H54 (cell line): ENCODE measurements at regions not wholly inside any gene's neighbourhood (a gene's known extent, or its start where the extent isn't known, plus 50 kb on each side); places are given as distances from the start of the nearest gene placed in this dataset.
"Not testable (repeated sequence)": the region's sequence is repeated elsewhere in the genome, so short reads cannot be mapped to it uniquely, and the experiment has no call there.

Experiments
- DNase-seq: peaks from one replicate; pipeline ENCODE4 v3.0.0; 2011; ENCODE audit warnings: low spot score, mixed read lengths; ENCODE audit not compliant: insufficient read length
- FAIRE-seq: peaks from 3 replicates; lab custom pipeline; 2011; peaks lifted over from hg19 to GRCh38; lab: Jason Lieb, UNC
- POLR2A ChIP-seq: IDR thresholded peaks from 2 replicates; pipeline ENCODE4 v1.6.1; 2011; ENCODE audit warnings: low read depth, mild to moderate bottlenecking, low read length

GRCh38 chrX:150229030-150229429, 134.1 kb upstream of the MAMLD1 start:
- no peak for FAIRE-seq
- no peak for TF ChIP-seq POLR2A
- no peak for DNase-seq

- no peak for TF ChIP-seq POLR2A
- DNase-seq (no peak), FAIRE-seq (no peak)
Observed at GRCh38 chrX:150229481-150229880, 133.6 kb upstream of the MAMLD1 start.

DNA sequence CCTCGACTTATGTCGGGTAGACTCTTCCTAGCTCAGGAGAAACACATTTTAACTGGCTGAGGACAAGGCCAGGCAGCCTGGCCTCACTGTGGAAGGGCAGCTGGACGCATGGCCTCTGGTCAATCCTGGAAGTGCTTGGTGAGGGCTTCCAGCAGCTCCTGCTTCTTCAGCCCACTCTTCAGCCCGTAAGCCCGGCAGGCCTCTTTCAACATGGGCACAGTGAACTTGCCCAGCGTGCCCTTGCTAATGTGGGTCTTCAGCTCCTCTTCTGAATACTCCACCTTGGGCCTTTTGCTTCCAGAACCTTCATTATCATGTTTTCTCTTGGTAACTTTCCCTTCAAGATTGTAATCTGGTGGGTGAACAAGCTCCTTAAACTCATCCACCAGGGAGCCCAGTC, 132.2 kb upstream of the MAMLD1 start:
- not testable (repeated sequence) for FAIRE-seq, DNase-seq

DNA sequence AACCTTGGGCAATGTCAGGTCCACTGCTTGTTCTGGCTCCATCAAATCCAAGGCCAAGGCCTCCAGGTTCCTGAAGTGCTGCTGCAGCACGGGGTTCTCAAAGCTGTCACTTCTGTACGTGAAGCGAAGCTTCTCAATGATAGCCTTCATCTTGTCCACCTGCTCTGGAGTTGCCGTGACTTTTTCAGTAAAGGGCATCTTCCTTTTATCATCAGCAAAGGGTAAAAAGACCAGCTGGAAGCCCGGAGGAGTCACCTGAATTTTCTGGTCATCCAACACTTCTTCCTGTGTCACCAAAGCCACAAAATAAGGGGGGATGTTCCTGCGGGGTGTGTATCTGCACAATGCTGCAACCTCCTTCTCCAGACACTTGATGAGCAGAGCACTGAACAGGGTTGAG, 131.7 kb upstream of the MAMLD1 start:
- FAIRE-seq, DNase-seq: not testable (repeated sequence)

- FAIRE-seq, DNase-seq: not testable (repeated sequence)
Observed at GRCh38 chrX:150232222-150232621, 130.9 kb upstream of the MAMLD1 start.

- FAIRE-seq (no peak), DNase-seq (no peak)
- no peak for TF ChIP-seq POLR2A
Observed at GRCh38 chrX:150234126-150234525, 129.0 kb upstream of the MAMLD1 start.

GRCh38 chrX:150236327-150236726, 126.8 kb upstream of the MAMLD1 start:
- no peak for FAIRE-seq
- no peak for DNase-seq
- no peak for TF ChIP-seq POLR2A

DNA sequence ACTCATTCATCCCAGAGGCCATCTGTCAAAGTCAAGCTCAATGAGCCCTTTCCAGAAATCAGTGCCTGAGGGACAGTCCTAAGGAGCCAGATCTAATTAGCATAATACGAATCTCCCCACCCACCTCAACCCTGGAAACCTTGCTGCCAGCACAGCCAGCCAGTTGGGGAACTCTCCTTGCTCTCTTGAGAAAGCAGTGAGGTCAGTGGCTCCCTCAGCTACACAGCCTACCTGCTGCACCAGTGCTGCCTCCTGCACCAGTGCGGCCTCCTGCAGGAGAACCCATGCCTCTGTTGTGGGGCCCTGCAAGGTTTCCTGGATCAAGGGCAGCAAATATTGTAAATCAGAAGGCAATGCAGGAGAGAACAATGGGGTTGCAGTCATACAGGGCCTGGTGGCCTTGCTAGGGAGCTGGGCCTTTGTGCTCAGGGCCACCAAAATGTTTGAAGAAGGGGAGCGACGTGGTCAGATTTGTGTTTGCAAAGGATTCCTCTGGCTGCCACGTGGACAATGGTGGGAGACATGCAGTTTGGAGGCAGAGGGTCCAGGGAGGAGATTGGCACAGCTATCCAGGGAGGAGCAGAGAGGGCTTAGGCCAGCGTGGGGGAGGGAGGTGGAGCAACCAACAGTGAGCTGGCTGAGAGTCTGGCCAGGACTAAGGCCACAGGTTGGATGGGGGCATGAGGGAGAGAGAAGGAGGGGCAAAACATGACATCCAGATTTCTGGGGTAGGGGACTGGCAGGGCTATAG, 124.3 kb upstream of the MAMLD1 start:
- no peak for TF ChIP-seq POLR2A
- no peak for DNase-seq
- no peak for FAIRE-seq

- TF ChIP-seq POLR2A = no peak
- DNase-seq (no peak), FAIRE-seq (no peak)
Observed at GRCh38 chrX:150239946-150240642, 123.0 kb upstream of the MAMLD1 start.

GRCh38 chrX:150240643-150240970, 122.5 kb upstream of the MAMLD1 start:
- no peak for TF ChIP-seq POLR2A
- FAIRE-seq = no peak

DNA sequence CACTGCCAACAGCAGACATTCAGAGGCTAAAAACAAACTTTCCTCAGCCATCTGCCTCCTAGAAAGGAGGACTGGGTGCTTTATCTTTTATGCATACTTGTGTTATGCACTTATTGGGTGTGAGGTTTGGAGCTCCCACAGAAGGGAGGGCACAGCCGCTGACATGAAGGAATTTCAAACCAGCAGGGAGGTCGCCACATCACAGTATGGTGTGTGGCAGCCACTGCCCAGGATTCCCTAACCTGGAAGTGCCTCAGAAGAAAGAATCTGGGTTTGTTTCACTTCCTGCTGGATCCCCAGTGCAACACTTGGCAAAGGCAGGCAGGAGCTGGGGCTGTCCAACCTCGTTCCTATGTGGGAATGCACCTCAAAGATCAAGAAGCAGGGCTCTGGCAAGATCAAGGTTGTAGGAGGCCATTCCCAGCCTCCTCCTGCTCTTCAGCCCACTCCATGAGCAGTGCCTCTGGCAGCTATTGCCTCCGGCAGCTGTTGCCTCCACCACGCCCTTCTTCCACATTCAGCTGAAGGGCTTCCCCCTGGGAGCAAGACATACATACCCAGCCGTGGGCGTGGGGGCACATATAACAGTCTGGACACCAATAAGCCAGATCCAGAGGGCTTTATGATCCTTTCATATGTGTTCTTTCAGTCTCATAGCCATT, 109.0 kb upstream of the MAMLD1 start:
- no peak for FAIRE-seq
- DNase-seq = no peak
- no peak for TF ChIP-seq POLR2A

More at GRCh38 chrX:150240643-150240970, 122.5 kb upstream of the MAMLD1 start:
- no peak for DNase-seq

DNA sequence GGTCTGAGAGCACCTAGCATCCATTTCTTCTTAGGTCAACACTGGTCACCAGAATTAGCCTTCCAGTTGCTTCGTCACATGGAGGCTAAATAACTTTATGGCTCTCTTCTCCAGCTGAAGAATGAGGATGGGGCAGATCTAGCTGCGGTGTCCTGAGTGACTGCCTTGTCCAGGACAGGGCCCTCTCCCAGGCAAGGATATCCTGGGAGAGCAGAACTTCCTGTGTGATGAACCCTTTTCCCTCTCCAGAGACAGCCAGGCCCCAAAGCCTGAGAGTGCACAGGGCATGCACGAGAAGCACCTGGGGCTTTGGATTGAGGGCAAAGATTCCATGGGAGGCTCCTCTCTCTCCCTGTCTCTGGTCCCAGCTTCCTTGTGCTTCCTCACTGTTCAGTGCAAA, 108.2 kb upstream of the MAMLD1 start:
- no peak for FAIRE-seq
- TF ChIP-seq POLR2A = no peak
- DNase-seq = no peak

- FAIRE-seq = no peak
- TF ChIP-seq POLR2A = no peak
Observed at GRCh38 chrX:150255441-150256296, 107.4 kb upstream of the MAMLD1 start.

DNA sequence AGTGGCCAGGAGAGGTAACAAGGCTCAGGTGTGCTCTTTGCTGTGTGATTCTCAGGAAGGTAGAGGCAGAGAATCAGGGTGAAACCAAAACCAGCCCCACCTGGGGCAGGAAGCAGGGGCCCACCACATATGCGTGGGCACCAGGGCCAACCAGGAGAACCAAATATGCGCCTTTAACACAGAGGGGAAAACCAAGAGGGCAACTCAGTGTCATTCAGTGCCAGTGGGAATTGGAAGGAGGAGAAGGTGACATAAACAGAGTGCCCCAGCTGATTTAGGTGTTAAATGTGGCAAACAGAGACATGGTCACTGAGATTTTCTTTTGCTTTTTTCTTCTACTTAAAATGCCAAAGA, 106.8 kb upstream of the MAMLD1 start:
- TF ChIP-seq POLR2A = no peak
- FAIRE-seq (no peak), DNase-seq (no peak)

More at GRCh38 chrX:150255441-150256296, 107.4 kb upstream of the MAMLD1 start:
- no peak for DNase-seq
